Smooth muscle cell (in vitro differentiated cells): ENCODE measurements at regions not wholly inside any gene's neighbourhood (a gene's known extent, or its start where the extent isn't known, plus 50 kb on each side); places are given as distances from the start of the nearest gene placed in this dataset.
A peak's percentile ranks its signal among the peaks of the same experiment; 100 is the strongest.

Experiments used
- DNase-seq: peaks from one replicate; lab custom pipeline; 2025; ENCODE audit not compliant: unreplicated experiment; lab: John Stamatoyannopoulos, UW
- H2AFZ ChIP-seq: fragments of 200-600 bp; sonication (generic); 2 replicates; pipeline ENCODE4 v1.6.0; 2016; ENCODE audit warnings: antibody characterized with exemption, low read depth, mild to moderate bottlenecking
- H3F3A ChIP-seq: fragments of 200-600 bp; sonication (generic); 2 replicates; pipeline ENCODE4 v1.6.0; 2017; ENCODE audit warnings: antibody characterized with exemption, low read depth
- H3K27ac ChIP-seq: fragments of 200-600 bp; sonication (generic); 2 replicates; pipeline ENCODE4 v1.5.1; 2016; ENCODE audit warnings: low read depth, mild to moderate bottlenecking
- H3K27me3 ChIP-seq: fragments of 200-600 bp; sonication (generic); 2 replicates; pipeline ENCODE4 v1.6.1; 2016; ENCODE audit warnings: low read depth, mild to moderate bottlenecking
- H3K36me3 ChIP-seq: fragments of 200-600 bp; sonication (generic); 2 replicates; pipeline ENCODE4 v1.5.1; 2016; ENCODE audit warnings: low read depth
- H3K4me1 ChIP-seq: fragments of 200-600 bp; sonication (generic); 2 replicates; pipeline ENCODE4 v1.5.1; 2016; ENCODE audit warnings: low read depth
- H3K4me2 ChIP-seq: fragments of 200-600 bp; sonication (generic); 2 replicates; pipeline ENCODE4 v1.6.0; 2016; ENCODE audit warnings: mild to moderate bottlenecking
- H3K4me3 ChIP-seq: fragments of 200-600 bp; sonication (generic); 2 replicates; pipeline ENCODE4 v1.5.1; 2016; ENCODE audit warnings: mild to moderate bottlenecking
- H3K79me2 ChIP-seq: fragments of 200-600 bp; sonication (generic); 2 replicates; pipeline ENCODE4 v1.6.0; 2016; ENCODE audit warnings: low read depth, mild to moderate bottlenecking
- H3K9ac ChIP-seq: fragments of 200-600 bp; sonication (generic); 2 replicates; pipeline ENCODE4 v1.6.0; 2016; ENCODE audit warnings: low read depth
- H3K9me3 ChIP-seq: fragments of 200-600 bp; sonication (generic); replicated peaks from 2 replicates; pipeline ENCODE4 v1.5.1; 2016; ENCODE audit warnings: low read depth
- H4K20me1 ChIP-seq: fragments of 200-600 bp; sonication (generic); 2 replicates; pipeline ENCODE4 v1.6.0; 2016; ENCODE audit warnings: low read depth
- CTCF ChIP-seq: fragments of 200-600 bp; sonication (generic); IDR thresholded peaks from 2 replicates; pipeline ENCODE4 v1.5.1; 2017; ENCODE audit warnings: borderline replicate concordance, mild to moderate bottlenecking, antibody characterized with exemption; ENCODE audit not compliant: insufficient read depth, poor library complexity, severe bottlenecking
- WGBS: methylation state at CpG from one replicate; pipeline ENCODE4 v1.1.7; 2016; ENCODE audit warnings: low lambda C conversion rate; 5-methylcytosine and 5-hydroxymethylcytosine counted together

- Histone ChIP-seq H4K20me1 (no peaks in the 10 kb centered on the region), H3K4me2 (no peak overlapping the region), H3K36me3 (no peaks in the 10 kb centered on the region), H3F3A (no peaks in the 10 kb centered on the region), H3K4me1 (peaks cover 6% of the 10 kb centered on the region), H3K9ac (no peak overlapping the region), H2AFZ (no peak overlapping the region), H3K79me2 (no peaks in the 10 kb centered on the region), H3K4me3 (no peak overlapping the region), H3K9me3 (no peaks in the 10 kb centered on the region), H3K27ac (no peak overlapping the region), H3K27me3 (no peaks in the 10 kb centered on the region)
- TF ChIP-seq CTCF, result no peak
- WGBS, result 79% methylated on average over 1 of the region's 1 CpG
- no peak for DNase-seq
Observed at GRCh38 chr13:62524498-62524897, 1108.8 kb upstream of the PCDH20 start.

- H3F3A ChIP-seq, result no peaks in the 10 kb centered on the region
- no peak overlapping the region for H3K4me3 ChIP-seq
- no peaks in the 10 kb centered on the region for H3K36me3 ChIP-seq
- no peaks in the 10 kb centered on the region for H3K27me3 ChIP-seq
- H4K20me1 ChIP-seq, result no peaks in the 10 kb centered on the region
- H2AFZ ChIP-seq, result no peak overlapping the region
- DNase-seq, result no peak
- TF ChIP-seq CTCF, result no peak
- H3K4me2 ChIP-seq, result no peak overlapping the region
- H3K79me2 ChIP-seq, result no peaks in the 10 kb centered on the region
- WGBS, result 88% methylated on average over 2 of the region's 2 CpGs
- H3K9me3 ChIP-seq, result no peaks in the 10 kb centered on the region
- H3K9ac ChIP-seq, result no peak overlapping the region
- H3K4me1 ChIP-seq, result peaks cover 6% of the 10 kb centered on the region
- no peak overlapping the region for H3K27ac ChIP-seq
Observed at GRCh38 chr13:62524061-62524460, 1108.4 kb upstream of the PCDH20 start.

- H3K4me3 ChIP-seq, result no peak overlapping the region
- no peaks in the 10 kb centered on the region for H3K79me2 ChIP-seq
- no peaks in the 10 kb centered on the region for H4K20me1 ChIP-seq
- H2AFZ ChIP-seq, result peak overlapping the region; percentile 75
- DNase-seq, result peak; percentile 17
- TF ChIP-seq CTCF, result peak; percentile 66
- H3K27me3 ChIP-seq, result no peaks in the 10 kb centered on the region
- no peak overlapping the region for H3K9ac ChIP-seq
- no peak overlapping the region for H3K27ac ChIP-seq
- no peaks in the 10 kb centered on the region for H3K36me3 ChIP-seq
- no peaks in the 10 kb centered on the region for H3K4me1 ChIP-seq
- H3F3A ChIP-seq, result no peaks in the 10 kb centered on the region
- no peaks in the 10 kb centered on the region for H3K9me3 ChIP-seq
- peak overlapping the region; percentile 59 for H3K4me2 ChIP-seq
- WGBS, result 48% methylated on average over 7 of the region's 7 CpGs
Observed at GRCh38 chr13:62512194-62513141, 1096.8 kb upstream of the PCDH20 start.
